ENCODE measurements at regions not wholly inside any gene's neighbourhood (a gene's known extent, or its start where the extent isn't known, plus 50 kb on each side); places are given as distances from the start of the nearest gene placed in this dataset.

DNA sequence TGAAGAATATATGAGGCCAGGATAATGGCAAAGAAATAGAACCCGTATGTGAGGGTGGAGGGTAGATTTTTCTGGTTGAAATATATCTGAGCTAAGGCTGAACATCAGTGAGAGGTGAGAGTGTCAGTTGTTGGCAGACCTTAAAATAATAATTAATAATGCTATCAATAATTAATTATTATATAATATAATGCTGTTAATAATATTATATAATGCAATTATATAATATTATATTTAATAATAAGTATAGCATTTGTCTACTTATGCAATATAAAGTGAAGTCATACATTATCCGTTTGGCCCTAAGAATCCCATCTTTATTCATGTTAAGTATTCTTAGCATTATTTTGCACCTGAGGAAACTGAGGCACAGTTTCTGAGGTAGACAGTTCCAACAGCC is 269.9 kb upstream of the FZD8 start:
- TF ChIP-seq ZNF274 (IDR thresholded peaks at IDR 0.05; ENCODE audit: low read depth, low read length): no peak
- TF ChIP-seq YY1 (IDR thresholded peaks at IDR 0.05; ENCODE audit: insufficient read depth, insufficient read length): no peak
- TF ChIP-seq SUZ12 (IDR thresholded peaks at IDR 0.05; ENCODE audit: extremely low read depth, insufficient read depth, insufficient read length): no peak

Measured in NT2/D1 (cell line).